T-cell (primary cell): ENCODE measurements at regions not wholly inside any gene's neighbourhood (a gene's known extent, or its start where the extent isn't known, plus 50 kb on each side); places are given as distances from the start of the nearest gene placed in this dataset.
A peak's percentile ranks its signal among the peaks of the same experiment; 100 is the strongest.

Experiments
- ATAC-seq, 4 experiments: fragments of 200-7000 bp in 3 of 4; fragments of 150-1000 bp in 1 of 4; cut with Tn5 transposase; replicated peaks in 1 of 4; 1 replicate in 3 of 4; 2 replicates in 1 of 4; pipeline ENCODE4 v1.10.0; 2021; ENCODE audit warnings: moderate library complexity in 3 of 4, mild to moderate bottlenecking in 2 of 4, moderate number of reproducible peaks in 1 of 4
- CTCF ChIA-PET, 2 donors: fragments of 300-600 bp; sonication (Branson Sonifier 250); formaldehyde crosslinking; loops; one replicate each; lab custom pipeline; 2022; ENCODE audit warnings: antibody characterized with exemption in 2 of 2; lab: Charles Lee
- POLR2A ChIA-PET, 2 donors: fragments of 300-600 bp; sonication (Branson Sonifier 250); formaldehyde crosslinking; loops; one replicate each; lab custom pipeline; 2022; ENCODE audit warnings: antibody characterized with exemption in 2 of 2; lab: Charles Lee
- DNase-seq, 35 experiments: peaks; one replicate each; pipeline versions ENCODE4 v3.0.0 to v3.0.0-alpha.2; 2013 to 2023
- H3K27ac ChIP-seq: one replicate; pipeline ENCODE4 v1.5.1; 2013; ENCODE audit warnings: low read length
- H3K27me3 ChIP-seq, 2 experiments: replicated peaks in 1 of 2; 1 replicate in 1 of 2; 2 replicates in 1 of 2; pipeline versions ENCODE4 v1.6.1 to v1.7.0; 2013; ENCODE audit warnings: low read length in 1 of 2, mixed read lengths in 1 of 2; ENCODE audit not compliant: control insufficient read depth in 2 of 2, insufficient read depth in 2 of 2; ENCODE audit errors: extremely low read depth in 1 of 2
- H3K36me3 ChIP-seq, 2 donors: 1 replicate in 1 of 2; 2 replicates in 1 of 2; pipeline versions ENCODE4 v1.6.1 to v1.7.0; 2013; ENCODE audit warnings: low read length in 1 of 2; ENCODE audit not compliant: control insufficient read depth in 2 of 2, insufficient read depth in 1 of 2; ENCODE audit errors: extremely low read depth in 1 of 2
- H3K4me1 ChIP-seq, 2 experiments: 1 replicate in 1 of 2; 2 replicates in 1 of 2; pipeline versions ENCODE4 v1.6.1 to v1.7.0; 2013; ENCODE audit warnings: low read length in 2 of 2, mixed read lengths in 1 of 2; ENCODE audit not compliant: insufficient read depth in 2 of 2, control insufficient read depth in 1 of 2; ENCODE audit errors: extremely low read depth in 1 of 2
- H3K4me3 ChIP-seq, 2 donors: 1 replicate in 1 of 2; 2 replicates in 1 of 2; pipeline versions ENCODE4 v1.5.1 to v1.7.0; 2013; ENCODE audit warnings: mild to moderate bottlenecking in 2 of 2, low read length in 1 of 2, moderate library complexity in 1 of 2; ENCODE audit not compliant: control insufficient read depth in 1 of 2; ENCODE audit errors: extremely low read depth in 1 of 2
- H3K9me3 ChIP-seq: 2 replicates; pipeline ENCODE4 v1.7.0; 2013
- H3K27ac Mint-ChIP-seq, 2 donors: one replicate each; pipeline ENCODE4 v1.8.0; 2020 to 2021; ENCODE audit warnings: mild to moderate bottlenecking in 2 of 2, mixed read lengths in 2 of 2
- H3K27me3 Mint-ChIP-seq, 2 donors: one replicate each; pipeline ENCODE4 v1.8.0; 2021 to 2022; ENCODE audit warnings: mixed read lengths in 2 of 2
- H3K36me3 Mint-ChIP-seq: one replicate; pipeline ENCODE4 v1.8.0; 2021; ENCODE audit warnings: mixed read lengths
- H3K4me1 Mint-ChIP-seq, 3 donors: one replicate each; pipeline ENCODE4 v1.8.0; 2020 to 2022; ENCODE audit warnings: mixed read lengths in 3 of 3, mild to moderate bottlenecking in 1 of 3
- H3K4me3 Mint-ChIP-seq, 3 donors: one replicate each; pipeline ENCODE4 v1.8.0; 2020 to 2022; ENCODE audit warnings: mild to moderate bottlenecking in 3 of 3, mixed read lengths in 3 of 3, moderate library complexity in 3 of 3
- H3K9me3 Mint-ChIP-seq, 3 donors: one replicate each; pipeline ENCODE4 v1.8.0; 2020 to 2022; ENCODE audit warnings: mixed read lengths in 3 of 3
- WGBS: methylation state at CpG from one replicate; pipeline ENCODE4 v1.1.5; 2013; ENCODE audit warnings: missing lambda C conversion rate; ENCODE audit not compliant: insufficient coverage; 5-methylcytosine and 5-hydroxymethylcytosine counted together

DNA sequence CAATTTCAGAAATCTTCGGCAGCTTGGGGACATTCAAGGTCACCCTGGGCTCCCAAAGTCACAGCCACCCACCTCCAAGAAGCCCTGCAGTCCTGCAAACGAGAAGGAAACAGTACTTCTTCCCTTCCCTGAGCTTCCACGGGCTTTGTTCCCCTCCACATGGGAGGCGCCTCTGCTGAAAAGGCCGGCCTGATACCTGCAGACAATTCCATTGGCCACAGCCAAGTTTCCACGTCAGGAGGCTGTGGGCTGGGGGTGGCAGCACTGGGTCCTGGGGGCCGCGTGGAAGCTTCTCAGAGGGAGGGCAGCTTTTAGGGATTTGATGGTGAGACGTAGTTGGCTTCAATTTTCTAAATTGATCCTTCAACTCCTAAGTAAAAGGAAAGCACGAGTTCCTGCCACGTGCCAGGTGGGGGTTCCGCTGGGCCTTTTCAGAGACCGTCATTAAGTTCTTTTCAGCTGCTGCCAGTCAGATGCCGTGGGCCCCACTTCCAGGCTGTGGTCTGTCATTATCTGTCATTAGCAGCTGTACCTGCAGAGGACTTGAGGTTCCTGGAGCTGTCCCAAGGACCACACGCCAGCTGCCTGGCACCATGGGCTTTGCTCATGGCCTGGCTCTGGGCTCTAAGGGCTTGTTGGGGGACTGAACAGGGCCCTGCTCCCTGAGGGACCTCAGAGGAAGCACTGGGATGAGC, 98.7 kb downstream of the CRYAA start:
- Histone ChIP-seq H3K4me3 (no peak overlapping the region), H3K27me3 (peaks cover 0 to 31% of the 10 kb centered on the region in 2 experiments), H3K27ac (no peak overlapping the region), H3K36me3 (no peaks in the 10 kb centered on the region), H3K9me3 (no peaks in the 10 kb centered on the region), H3K4me1 (no peaks in the 10 kb centered on the region)
- DNase-seq (no peak), ATAC-seq (no peak)
- H3K27me3 Mint-ChIP-seq, result peaks cover 0 to 19% of the 10 kb centered on the region in 2 donors
- H3K36me3 Mint-ChIP-seq, result no peaks in the 10 kb centered on the region
- no peak overlapping the region for H3K4me3 Mint-ChIP-seq
- WGBS, result 86% methylated on average over 11 of the region's 15 CpGs
- H3K27ac Mint-ChIP-seq, result no peak overlapping the region
- no peaks in the 10 kb centered on the region for H3K4me1 Mint-ChIP-seq
- POLR2A ChIA-PET, result no interaction called here
- H3K9me3 Mint-ChIP-seq, result peaks cover 0 to 3% (median 0%) of the 10 kb centered on the region in 3 donors
- CTCF ChIA-PET, result no interaction called here

DNA sequence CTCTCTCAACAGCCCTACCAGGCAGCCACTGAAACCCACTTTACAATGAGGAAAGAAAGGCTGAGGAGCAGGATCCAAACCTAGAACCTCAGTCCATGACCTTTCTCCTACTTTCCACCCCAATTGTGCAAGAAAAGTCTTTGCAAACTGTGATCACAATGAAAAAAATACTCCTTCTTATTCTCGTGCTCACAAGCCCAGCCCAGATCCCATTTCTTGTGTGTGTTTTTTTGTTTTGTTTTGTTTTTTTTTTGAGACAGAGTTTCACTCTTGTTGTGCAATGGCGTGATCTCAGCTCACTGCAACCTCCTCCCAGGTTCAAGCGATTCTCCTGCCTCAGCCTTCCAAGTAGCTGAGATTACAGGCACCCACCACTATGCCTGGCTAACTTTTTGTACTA, 97.7 kb downstream of the CRYAA start:
- ATAC-seq (no peak), DNase-seq (no peak)
- H3K36me3 Mint-ChIP-seq, result no peaks in the 10 kb centered on the region
- H3K27ac Mint-ChIP-seq, result no peak overlapping the region
- no CpG with 5 or more reads among the region's 3 CpGs for whole genome bisulfite sequencing
- Histone ChIP-seq H3K4me3 (no peak overlapping the region), H3K4me1 (no peaks in the 10 kb centered on the region), H3K36me3 (no peaks in the 10 kb centered on the region), H3K27me3 (peaks cover 0 to 21% of the 10 kb centered on the region in 2 experiments), H3K27ac (no peak overlapping the region), H3K9me3 (no peaks in the 10 kb centered on the region)
- H3K4me3 Mint-ChIP-seq, result no peak overlapping the region
- peaks cover 0 to 13% of the 10 kb centered on the region in 2 donors for H3K27me3 Mint-ChIP-seq
- ChIA-PET CTCF (no interaction called here), POLR2A (no interaction called here)
- H3K4me1 Mint-ChIP-seq, result no peaks in the 10 kb centered on the region
- peaks cover 0 to 5% (median 0%) of the 10 kb centered on the region in 3 donors for H3K9me3 Mint-ChIP-seq

DNA sequence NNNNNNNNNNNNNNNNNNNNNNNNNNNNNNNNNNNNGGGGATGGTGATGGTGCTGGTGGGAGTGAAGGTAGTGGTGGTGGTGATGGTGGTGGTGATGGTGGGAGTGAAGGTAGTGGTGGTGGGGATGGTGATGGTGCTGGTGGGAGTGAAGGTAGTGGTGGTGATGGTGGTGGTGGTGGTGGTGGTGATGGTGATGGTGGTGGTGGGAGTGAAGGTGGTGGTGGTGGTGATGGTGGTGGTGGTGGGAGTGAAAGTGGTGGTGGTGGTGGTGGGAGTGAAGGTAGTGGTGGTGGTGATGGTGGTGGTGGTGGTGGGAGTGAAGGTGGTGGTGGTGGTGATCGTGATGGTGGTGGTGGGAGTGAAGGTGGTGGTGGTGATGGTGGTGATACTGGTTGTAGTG, 93.6 kb downstream of the CRYAA start:
- ChIA-PET CTCF (no interaction called here), POLR2A (no interaction called here)
- DNase-seq, result peak in 1 of 35 experiments; percentile 36
- Histone ChIP-seq H3K27ac (no peak overlapping the region), H3K36me3 (no peaks in the 10 kb centered on the region), H3K4me3 (no peak overlapping the region), H3K27me3 (no peaks in the 10 kb centered on the region), H3K4me1 (no peaks in the 10 kb centered on the region), H3K9me3 (no peaks in the 10 kb centered on the region)
- H3K9me3 Mint-ChIP-seq, result peaks cover 0 to 5% (median 0%) of the 10 kb centered on the region in 3 donors
- H3K27me3 Mint-ChIP-seq, result no peaks in the 10 kb centered on the region
- no peaks in the 10 kb centered on the region for H3K36me3 Mint-ChIP-seq
- no peaks in the 10 kb centered on the region for H3K4me1 Mint-ChIP-seq
- H3K4me3 Mint-ChIP-seq, result no peak overlapping the region
- H3K27ac Mint-ChIP-seq, result no peak overlapping the region
- no CpG with 5 or more reads among the region's 1 CpG for WGBS
- peak in 3 of 4 experiments; percentile 23 to 61 (median 41) for ATAC-seq
